OCI-LY7 (cell line): ENCODE measurements at regions not wholly inside any gene's neighbourhood (a gene's known extent, or its start where the extent isn't known, plus 50 kb on each side); places are given as distances from the start of the nearest gene placed in this dataset.

Experiments used
- EZH2phosphoT487 ChIP-seq: fragments of 200-600 bp; sonication (generic); IDR thresholded peaks from 2 replicates; pipeline ENCODE4 v1.6.1; 2018; ENCODE audit warnings: low read depth, borderline replicate concordance, mild to moderate bottlenecking, mixed run types, antibody characterized with exemption, low read length, moderate library complexity, mixed read lengths
- TF ChIP-seq, protein P1 (sequence below): fragments of 200-600 bp; sonication (generic); conservative IDR thresholded peaks from 2 replicates; pipeline ENCODE4 v1.5.1; 2014; ENCODE audit warnings: mild to moderate bottlenecking, antibody characterized with exemption, low read length, moderate library complexity, mixed read lengths

DNA sequence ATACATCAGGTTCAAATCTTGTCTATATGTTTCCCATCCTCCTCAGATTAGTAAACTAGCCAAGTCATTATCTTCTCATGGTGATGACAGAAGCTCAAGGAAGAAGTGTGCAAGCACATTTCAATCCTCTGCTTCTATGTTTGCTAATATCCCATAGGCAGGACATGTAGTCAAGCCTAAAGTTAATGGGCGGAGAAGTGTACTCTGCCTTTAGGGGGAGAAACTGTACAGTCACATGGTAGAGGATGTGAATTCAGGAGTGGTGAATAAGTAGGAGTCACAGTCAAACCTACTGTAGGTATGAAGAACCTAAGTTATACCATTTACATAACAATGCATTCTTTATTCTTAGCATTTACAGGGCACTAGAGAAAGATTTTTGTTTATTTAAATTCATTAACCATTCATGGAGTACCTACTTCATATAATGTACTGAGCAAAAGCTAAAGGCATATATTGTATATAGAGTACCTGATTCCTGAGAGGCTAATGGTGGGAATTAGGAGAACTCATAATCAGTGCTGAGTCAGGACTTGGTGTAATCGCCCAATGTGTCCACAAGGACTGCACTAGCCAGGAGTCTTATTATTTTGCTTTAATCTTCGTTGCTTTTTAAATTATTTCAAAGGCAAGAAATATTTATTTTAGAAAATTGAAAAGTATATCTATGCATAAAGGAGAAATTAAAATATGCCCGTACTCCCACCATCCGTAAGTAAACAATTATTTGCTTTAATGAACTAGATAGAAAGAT, 394.3 kb upstream of the ETAA1 start:
- TF ChIP-seq, protein P1, sequence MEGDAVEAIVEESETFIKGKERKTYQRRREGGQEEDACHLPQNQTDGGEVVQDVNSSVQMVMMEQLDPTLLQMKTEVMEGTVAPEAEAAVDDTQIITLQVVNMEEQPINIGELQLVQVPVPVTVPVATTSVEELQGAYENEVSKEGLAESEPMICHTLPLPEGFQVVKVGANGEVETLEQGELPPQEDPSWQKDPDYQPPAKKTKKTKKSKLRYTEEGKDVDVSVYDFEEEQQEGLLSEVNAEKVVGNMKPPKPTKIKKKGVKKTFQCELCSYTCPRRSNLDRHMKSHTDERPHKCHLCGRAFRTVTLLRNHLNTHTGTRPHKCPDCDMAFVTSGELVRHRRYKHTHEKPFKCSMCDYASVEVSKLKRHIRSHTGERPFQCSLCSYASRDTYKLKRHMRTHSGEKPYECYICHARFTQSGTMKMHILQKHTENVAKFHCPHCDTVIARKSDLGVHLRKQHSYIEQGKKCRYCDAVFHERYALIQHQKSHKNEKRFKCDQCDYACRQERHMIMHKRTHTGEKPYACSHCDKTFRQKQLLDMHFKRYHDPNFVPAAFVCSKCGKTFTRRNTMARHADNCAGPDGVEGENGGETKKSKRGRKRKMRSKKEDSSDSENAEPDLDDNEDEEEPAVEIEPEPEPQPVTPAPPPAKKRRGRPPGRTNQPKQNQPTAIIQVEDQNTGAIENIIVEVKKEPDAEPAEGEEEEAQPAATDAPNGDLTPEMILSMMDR = no peak
- no peak for TF ChIP-seq EZH2phosphoT487
